ENCODE measurements at regions not wholly inside any gene's neighbourhood (a gene's known extent, or its start where the extent isn't known, plus 50 kb on each side); places are given as distances from the start of the nearest gene placed in this dataset.

DNA sequence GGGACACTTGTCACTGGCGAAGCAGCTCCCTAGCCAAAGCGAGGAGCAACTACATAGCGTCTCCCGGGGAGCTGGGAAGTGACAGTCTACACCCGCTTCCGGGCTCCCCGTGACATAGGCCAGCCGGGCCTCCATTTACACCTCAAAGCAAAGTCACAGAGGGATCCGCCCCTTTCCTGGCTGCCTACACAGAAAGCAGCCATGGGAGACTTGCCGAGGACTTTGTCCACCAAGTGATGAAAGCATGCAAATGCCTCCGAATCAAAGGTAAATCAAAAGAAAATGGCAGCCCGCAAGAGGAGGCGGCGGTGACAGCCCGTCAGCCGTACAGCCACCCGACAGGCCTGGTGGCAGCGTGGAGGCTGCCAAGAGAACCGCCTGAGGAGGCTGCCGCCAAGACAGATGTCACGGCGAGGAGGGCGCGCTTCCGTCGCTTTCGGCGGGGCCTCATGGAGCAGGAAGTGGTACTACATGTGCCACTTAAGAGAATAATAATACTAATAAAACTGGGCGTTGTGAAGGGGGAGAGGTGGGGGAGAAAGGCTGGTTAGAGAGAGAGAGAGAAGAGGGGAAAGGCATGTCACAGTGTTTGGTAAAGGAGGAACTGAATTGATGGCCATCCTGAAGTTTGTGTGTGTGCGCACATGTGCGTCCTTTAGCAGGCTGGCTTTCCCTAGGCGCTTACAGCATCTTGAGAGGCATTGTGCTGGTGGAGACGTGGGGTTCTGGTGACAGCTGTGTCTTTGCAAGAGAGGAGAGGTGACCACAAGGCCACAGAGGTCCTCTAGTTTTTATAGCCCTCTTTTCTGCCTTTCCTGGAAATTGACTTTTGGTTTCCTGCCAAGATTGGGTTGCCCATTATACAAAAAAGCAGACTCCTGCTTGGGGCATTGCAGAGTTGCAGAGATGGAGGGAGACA is 661.7 kb downstream of the VRK1 start:
- TF ChIP-seq, protein P1, sequence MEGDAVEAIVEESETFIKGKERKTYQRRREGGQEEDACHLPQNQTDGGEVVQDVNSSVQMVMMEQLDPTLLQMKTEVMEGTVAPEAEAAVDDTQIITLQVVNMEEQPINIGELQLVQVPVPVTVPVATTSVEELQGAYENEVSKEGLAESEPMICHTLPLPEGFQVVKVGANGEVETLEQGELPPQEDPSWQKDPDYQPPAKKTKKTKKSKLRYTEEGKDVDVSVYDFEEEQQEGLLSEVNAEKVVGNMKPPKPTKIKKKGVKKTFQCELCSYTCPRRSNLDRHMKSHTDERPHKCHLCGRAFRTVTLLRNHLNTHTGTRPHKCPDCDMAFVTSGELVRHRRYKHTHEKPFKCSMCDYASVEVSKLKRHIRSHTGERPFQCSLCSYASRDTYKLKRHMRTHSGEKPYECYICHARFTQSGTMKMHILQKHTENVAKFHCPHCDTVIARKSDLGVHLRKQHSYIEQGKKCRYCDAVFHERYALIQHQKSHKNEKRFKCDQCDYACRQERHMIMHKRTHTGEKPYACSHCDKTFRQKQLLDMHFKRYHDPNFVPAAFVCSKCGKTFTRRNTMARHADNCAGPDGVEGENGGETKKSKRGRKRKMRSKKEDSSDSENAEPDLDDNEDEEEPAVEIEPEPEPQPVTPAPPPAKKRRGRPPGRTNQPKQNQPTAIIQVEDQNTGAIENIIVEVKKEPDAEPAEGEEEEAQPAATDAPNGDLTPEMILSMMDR (IDR thresholded peaks at IDR 0.05): no peak
- TF ChIP-seq POLR2AphosphoS5 (IDR thresholded peaks at IDR 0.05): no peak
- TF ChIP-seq POLR2A (IDR thresholded peaks at IDR 0.05): no peak

Measured in prostate gland (tissue), 2 donors.